ENCODE measurements at regions not wholly inside any gene's neighbourhood (a gene's known extent, or its start where the extent isn't known, plus 50 kb on each side); places are given as distances from the start of the nearest gene placed in this dataset.

GRCh38 chr11:10996678-10997077, 138.8 kb upstream of the ZBED5 start:
- H3K4me2 ChIP-seq (ENCODE audit: unreplicated experiment), result no peak overlapping the region
- H3F3A ChIP-seq (ENCODE audit: insufficient read depth), result no peaks in the 10 kb centered on the region
- peaks cover 29% of the 10 kb centered on the region for H3K27me3 ChIP-seq (replicated peaks; ENCODE audit: insufficient read depth)
- H3K27ac ChIP-seq, result no peak overlapping the region
- H3K79me2 ChIP-seq (ENCODE audit: insufficient read depth), result no peaks in the 10 kb centered on the region
- no peaks in the 10 kb centered on the region for H3K9me2 ChIP-seq (ENCODE audit: insufficient read depth)
- WGBS, 2 experiments (ENCODE audit: low coverage in 1 of 2, low lambda C conversion rate in 2 of 2, missing lambda C conversion rate in 2 of 2), result 50% methylated on average over 1 of the region's 1 CpG
- H3K9me3 ChIP-seq (ENCODE audit: low read depth), result no peaks in the 10 kb centered on the region
- no peak overlapping the region for H3K4me3 ChIP-seq
- no peaks in the 10 kb centered on the region for H4K20me1 ChIP-seq (ENCODE audit: insufficient read depth)
- no peak for DNase-seq
- in situ Hi-C loops (cut with MboI), result no loop called here
- no peak overlapping the region for H2AFZ ChIP-seq
- no peaks in the 10 kb centered on the region for H3K36me3 ChIP-seq (ENCODE audit: low read depth)
- no peak overlapping the region for H3K9ac ChIP-seq
- no peaks in the 10 kb centered on the region for H3K4me1 ChIP-seq (ENCODE audit: insufficient read depth)
- no peak for TF ChIP-seq EZH2phosphoT487 (IDR thresholded peaks at IDR 0.05; ENCODE audit: insufficient read depth, low read depth)

GRCh38 chr11:10993640-10994039, 135.8 kb upstream of the ZBED5 start:
- H3K36me3 ChIP-seq (ENCODE audit: low read depth), result no peaks in the 10 kb centered on the region
- H4K20me1 ChIP-seq (ENCODE audit: insufficient read depth), result no peaks in the 10 kb centered on the region
- WGBS, 2 experiments (ENCODE audit: low coverage in 1 of 2, low lambda C conversion rate in 2 of 2, missing lambda C conversion rate in 2 of 2), result 87 to 91% methylated on average over 5 of the region's 5 CpGs
- no peaks in the 10 kb centered on the region for H3K9me3 ChIP-seq (ENCODE audit: low read depth)
- no peak overlapping the region for H3K9ac ChIP-seq
- H3K27ac ChIP-seq, result no peak overlapping the region
- in situ Hi-C loops (cut with MboI), result no loop called here
- TF ChIP-seq EZH2 (IDR thresholded peaks at IDR 0.05; ENCODE audit: insufficient read depth, poor library complexity, severe bottlenecking) (no peak), EZH2phosphoT487 (IDR thresholded peaks at IDR 0.05; ENCODE audit: insufficient read depth, low read depth) (no peak)
- 0 out of 2 replicates have a peak, but pooled peaks cover 5% of the 10 kb centered on the region for H3F3A ChIP-seq (ENCODE audit: insufficient read depth)
- peak; percentile 13 for DNase-seq
- H3K27me3 ChIP-seq (replicated peaks; ENCODE audit: insufficient read depth), result peaks cover 20% of the 10 kb centered on the region
- no peak overlapping the region for H3K4me3 ChIP-seq
- H3K4me1 ChIP-seq (ENCODE audit: insufficient read depth), result peaks cover 15% of the 10 kb centered on the region
- H3K9me2 ChIP-seq (ENCODE audit: insufficient read depth), result no peaks in the 10 kb centered on the region
- no peak overlapping the region for H2AFZ ChIP-seq
- no peak overlapping the region for H3K4me2 ChIP-seq (ENCODE audit: unreplicated experiment)
- no peaks in the 10 kb centered on the region for H3K79me2 ChIP-seq (ENCODE audit: insufficient read depth)

- WGBS, 2 experiments (ENCODE audit: low coverage in 1 of 2, low lambda C conversion rate in 2 of 2, missing lambda C conversion rate in 2 of 2), result 40 to 47% methylated on average over 3 of the region's 3 CpGs
These were observed 135.3 kb upstream of the ZBED5 start for GRCh38 chr11:10993186-10993585.

GRCh38 chr11:10991393-10991792, 133.5 kb upstream of the ZBED5 start:
- Histone ChIP-seq H3K4me3 (no peak overlapping the region), H3K4me1 (ENCODE audit: insufficient read depth) (peaks cover 15% of the 10 kb centered on the region), H3K27me3 (replicated peaks; ENCODE audit: insufficient read depth) (peaks cover 12% of the 10 kb centered on the region), H4K20me1 (ENCODE audit: insufficient read depth) (no peaks in the 10 kb centered on the region), H3F3A (ENCODE audit: insufficient read depth) (0 out of 2 replicates have a peak, but pooled peaks cover 5% of the 10 kb centered on the region), H3K79me2 (ENCODE audit: insufficient read depth) (no peaks in the 10 kb centered on the region), H3K9me3 (ENCODE audit: low read depth) (no peaks in the 10 kb centered on the region), H2AFZ (no peak overlapping the region), H3K4me2 (ENCODE audit: unreplicated experiment) (no peak overlapping the region), H3K36me3 (ENCODE audit: low read depth) (no peaks in the 10 kb centered on the region), H3K9me2 (ENCODE audit: insufficient read depth) (no peaks in the 10 kb centered on the region), H3K9ac (no peak overlapping the region), H3K27ac (peak overlapping the region; percentile 37; the same call in 1 of the 2 replicates)
- DNase-seq, result no peak
- TF ChIP-seq EZH2phosphoT487 (IDR thresholded peaks at IDR 0.05; ENCODE audit: insufficient read depth, low read depth), result no peak
- TF ChIP-seq EZH2 (IDR thresholded peaks at IDR 0.05; ENCODE audit: insufficient read depth, poor library complexity, severe bottlenecking), result no peak
- in situ Hi-C loops (cut with MboI), result no loop called here
- 44 to 46% methylated on average over 4 of the region's 4 CpGs for WGBS, 2 experiments (ENCODE audit: low coverage in 1 of 2, low lambda C conversion rate in 2 of 2, missing lambda C conversion rate in 2 of 2)

More at GRCh38 chr11:10993186-10993585, 135.3 kb upstream of the ZBED5 start:
- in situ Hi-C loops (cut with MboI), result no loop called here
- no peaks in the 10 kb centered on the region for H3K9me3 ChIP-seq (ENCODE audit: low read depth)
- H3K27me3 ChIP-seq (replicated peaks; ENCODE audit: insufficient read depth), result peaks cover 16% of the 10 kb centered on the region
- H3K4me2 ChIP-seq (ENCODE audit: unreplicated experiment), result no peak overlapping the region
- H3K79me2 ChIP-seq (ENCODE audit: insufficient read depth), result no peaks in the 10 kb centered on the region
- no peaks in the 10 kb centered on the region for H4K20me1 ChIP-seq (ENCODE audit: insufficient read depth)
- no peak overlapping the region for H3K27ac ChIP-seq
- H3K9ac ChIP-seq, result no peak overlapping the region
- no peaks in the 10 kb centered on the region for H3K36me3 ChIP-seq (ENCODE audit: low read depth)
- no peaks in the 10 kb centered on the region for H3K9me2 ChIP-seq (ENCODE audit: insufficient read depth)
- no peak overlapping the region for H3K4me3 ChIP-seq
- DNase-seq, result peak; percentile 33
- peaks cover 15% of the 10 kb centered on the region for H3K4me1 ChIP-seq (ENCODE audit: insufficient read depth)
- H2AFZ ChIP-seq, result no peak overlapping the region
- no peak for TF ChIP-seq EZH2phosphoT487 (IDR thresholded peaks at IDR 0.05; ENCODE audit: insufficient read depth, low read depth)
- no peak for TF ChIP-seq EZH2 (IDR thresholded peaks at IDR 0.05; ENCODE audit: insufficient read depth, poor library complexity, severe bottlenecking)
- 0 out of 2 replicates have a peak, but pooled peaks cover 5% of the 10 kb centered on the region for H3F3A ChIP-seq (ENCODE audit: insufficient read depth)

All from GM23248 (cell line).